Kidney tubule cell (primary cell): ENCODE measurements at regions not wholly inside any gene's neighbourhood (a gene's known extent, or its start where the extent isn't known, plus 50 kb on each side); places are given as distances from the start of the nearest gene placed in this dataset.
"Not testable (repeated sequence)": the region's sequence is repeated elsewhere in the genome, so short reads cannot be mapped to it uniquely, and the experiment has no call there.

ENCODE experiments used
- DNase-seq: peaks from one replicate; pipeline ENCODE4 v3.0.0-alpha.2; 2018; ENCODE audit warnings: low spot score

GRCh38 chr10:130512936-130513335, 376.7 kb downstream of the GLRX3 start:
- no peak for DNase-seq

GRCh38 chr10:130513686-130514476, 377.7 kb downstream of the GLRX3 start:
- DNase-seq = no peak

GRCh38 chr10:130515670-130516069, 379.5 kb downstream of the GLRX3 start:
- no peak for DNase-seq

- DNase-seq = no peak
Observed at GRCh38 chr10:130516141-130516735, 380.0 kb downstream of the GLRX3 start.

GRCh38 chr10:130518921-130519320, 382.7 kb downstream of the GLRX3 start:
- not testable (repeated sequence) for DNase-seq

- no peak for DNase-seq
Observed at GRCh38 chr10:130519791-130520190, 383.6 kb downstream of the GLRX3 start.

- no peak for DNase-seq
Observed at GRCh38 chr10:130531312-130531711, 395.1 kb downstream of the GLRX3 start.

GRCh38 chr10:130541090-130541489, 404.9 kb downstream of the GLRX3 start:
- no peak for DNase-seq

- DNase-seq = no peak
Observed at GRCh38 chr10:130542761-130543160, 406.6 kb downstream of the GLRX3 start.

- no peak for DNase-seq
Observed at GRCh38 chr10:130543794-130544193, 407.6 kb downstream of the GLRX3 start.

- no peak for DNase-seq
Observed at GRCh38 chr10:130545122-130545521, 408.9 kb downstream of the GLRX3 start.

GRCh38 chr10:130545697-130546096, 409.5 kb downstream of the GLRX3 start:
- no peak for DNase-seq

GRCh38 chr10:130546841-130547240, 410.6 kb downstream of the GLRX3 start:
- DNase-seq = no peak

GRCh38 chr10:130547368-130547767, 411.2 kb downstream of the GLRX3 start:
- DNase-seq = no peak

- no peak for DNase-seq
Observed at GRCh38 chr10:130550952-130551674, 414.9 kb downstream of the GLRX3 start.

- DNase-seq = no peak
Observed at GRCh38 chr10:130551676-130552075, 415.5 kb downstream of the GLRX3 start.

- DNase-seq = no peak
Observed at GRCh38 chr10:130553826-130554225, 417.6 kb downstream of the GLRX3 start.

- DNase-seq = no peak
Observed at GRCh38 chr10:130554701-130555410, 418.7 kb downstream of the GLRX3 start.

GRCh38 chr10:130555411-130555750, 419.2 kb downstream of the GLRX3 start:
- DNase-seq = no peak

GRCh38 chr10:130557181-130557845, 421.1 kb downstream of the GLRX3 start:
- no peak for DNase-seq

GRCh38 chr10:130558746-130559546, 422.8 kb downstream of the GLRX3 start:
- no peak for DNase-seq
